ENCODE measurements at regions not wholly inside any gene's neighbourhood (a gene's known extent, or its start where the extent isn't known, plus 50 kb on each side); places are given as distances from the start of the nearest gene placed in this dataset.

- TF ChIP-seq CTCF (IDR thresholded peaks at IDR 0.05) (no peak), POLR2A (IDR thresholded peaks at IDR 0.05) (no peak)
Measured at GRCh38 chr4:37043342-37043741, 201.2 kb upstream of the NWD2 start.
